ENCODE measurements at regions not wholly inside any gene's neighbourhood (a gene's known extent, or its start where the extent isn't known, plus 50 kb on each side); places are given as distances from the start of the nearest gene placed in this dataset.

GRCh38 chr16:35480988-35481387 is 2021.6 kb downstream of the TP53TG3F start:
- no peak for DNase-seq (ENCODE audit: low spot score)
- Mint-ChIP-seq H3K9me3 (peaks cover 57% of the 10 kb centered on the region), H3K27ac (no peak overlapping the region), H3K4me3 (no peak overlapping the region), H3K36me3 (peaks cover 52% of the 10 kb centered on the region), H3K4me1 (no peaks in the 10 kb centered on the region), H3K27me3 (ENCODE audit: low read depth) (no peaks in the 10 kb centered on the region; the same call in 1 of the 2 replicates)
- ChIA-PET CTCF (no interaction called here), POLR2A (no interaction called here)
- TF ChIP-seq NR1H2 (CRISPR knock-in tag; IDR thresholded peaks at IDR 0.05) (no peak), RORB (CRISPR knock-in tag; IDR thresholded peaks at IDR 0.05) (no peak), CREB1 (CRISPR knock-in tag; IDR thresholded peaks at IDR 0.05) (no peak), NFYB (CRISPR knock-in tag; conservative IDR thresholded peaks at IDR 0.05; ENCODE audit: low read depth) (no peak), ZSCAN18 (CRISPR knock-in tag; IDR thresholded peaks at IDR 0.05) (no peak), SP1 (CRISPR knock-in tag; conservative IDR thresholded peaks at IDR 0.05) (no peak), ZBTB43 (CRISPR knock-in tag; IDR thresholded peaks at IDR 0.05) (no peak), IRF1 (CRISPR knock-in tag; IDR thresholded peaks at IDR 0.05) (no peak)
- ATAC-seq, result no peak

DNA sequence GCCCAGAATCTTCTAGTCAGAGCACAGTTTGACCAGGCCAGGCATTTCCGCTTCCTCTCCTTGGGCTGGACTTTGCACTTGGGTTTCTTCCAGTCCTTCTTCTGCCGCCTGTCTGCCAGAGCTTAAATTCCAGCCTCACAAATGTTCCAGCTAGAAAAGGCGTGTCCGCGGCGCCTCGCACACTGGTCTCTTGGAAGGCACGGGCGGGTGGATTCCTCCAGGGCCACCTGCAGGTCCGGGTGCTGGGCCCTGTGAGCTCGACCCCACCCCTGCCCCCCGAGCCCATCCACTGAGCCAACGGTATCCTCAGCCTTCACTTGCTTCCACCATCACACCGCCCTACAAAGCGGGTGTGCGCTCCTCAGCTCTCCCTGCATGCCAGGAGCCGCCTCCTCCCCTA is 2026.5 kb downstream of the TP53TG3F start:
- Mint-ChIP-seq H3K36me3 (peaks cover 55% of the 10 kb centered on the region), H3K27me3 (ENCODE audit: low read depth) (peaks cover 6% of the 10 kb centered on the region), H3K4me3 (no peak overlapping the region), H3K27ac (no peak overlapping the region), H3K9me3 (peaks cover 65% of the 10 kb centered on the region), H3K4me1 (no peaks in the 10 kb centered on the region)
- TF ChIP-seq HMGXB4 (CRISPR knock-in tag; IDR thresholded peaks at IDR 0.05), result no peak
- no peak for TF ChIP-seq ZNF121 (CRISPR knock-in tag; IDR thresholded peaks at IDR 0.05)
- no peak for TF ChIP-seq E2F5 (CRISPR knock-in tag; IDR thresholded peaks at IDR 0.05)
- no peak for TF ChIP-seq GTF2I (CRISPR knock-in tag; conservative IDR thresholded peaks at IDR 0.05)
- TF ChIP-seq JAZF1 (CRISPR knock-in tag; IDR thresholded peaks at IDR 0.05), result no peak
- TF ChIP-seq NFATC4 (CRISPR knock-in tag; IDR thresholded peaks at IDR 0.05), result no peak
- no peak for TF ChIP-seq ZNF423 (CRISPR knock-in tag; IDR thresholded peaks at IDR 0.05)
- no peak for TF ChIP-seq ZMAT4 (CRISPR knock-in tag; IDR thresholded peaks at IDR 0.05)
- TF ChIP-seq ZNF232 (CRISPR knock-in tag; IDR thresholded peaks at IDR 0.05), result no peak
- TF ChIP-seq TCF7 (CRISPR knock-in tag; IDR thresholded peaks at IDR 0.05; ENCODE audit: low read depth), result no peak
- TF ChIP-seq JUN (CRISPR knock-in tag; IDR thresholded peaks at IDR 0.05), result no peak
- TF ChIP-seq USF2 (CRISPR knock-in tag; IDR thresholded peaks at IDR 0.05), result no peak
- DNase-seq (ENCODE audit: low spot score) (no peak), ATAC-seq (no peak)
- ChIA-PET CTCF (no interaction called here), POLR2A (no interaction called here)

Data from WTC11 (cell line).